Glutamatergic neuron (in vitro differentiated cells): ENCODE measurements at regions not wholly inside any gene's neighbourhood (a gene's known extent, or its start where the extent isn't known, plus 50 kb on each side); places are given as distances from the start of the nearest gene placed in this dataset.

ENCODE experiments used
- DNase-seq: peaks from one replicate; pipeline ENCODE4 v3.0.0; 2022
- H3K27ac Mint-ChIP-seq: one replicate; pipeline ENCODE4 v1.8.0; 2020; ENCODE audit warnings: mild to moderate bottlenecking, mixed read lengths, inconsistent platforms; ENCODE audit not compliant: unreplicated experiment
- H3K27me3 Mint-ChIP-seq: one replicate; pipeline ENCODE4 v1.8.0; 2020; ENCODE audit warnings: mild to moderate bottlenecking, moderate library complexity, mixed read lengths, inconsistent platforms; ENCODE audit not compliant: unreplicated experiment
- H3K36me3 Mint-ChIP-seq: one replicate; pipeline ENCODE4 v1.8.0; 2020; ENCODE audit warnings: mild to moderate bottlenecking, mixed read lengths, inconsistent platforms; ENCODE audit not compliant: unreplicated experiment
- H3K4me1 Mint-ChIP-seq: one replicate; pipeline ENCODE4 v1.8.0; 2020; ENCODE audit warnings: mild to moderate bottlenecking, low read depth, mixed read lengths, inconsistent platforms; ENCODE audit not compliant: unreplicated experiment
- H3K4me3 Mint-ChIP-seq: one replicate; pipeline ENCODE4 v1.8.0; 2020; ENCODE audit warnings: mild to moderate bottlenecking, mixed read lengths, inconsistent platforms; ENCODE audit not compliant: unreplicated experiment
- H3K9me3 Mint-ChIP-seq: one replicate; pipeline ENCODE4 v1.8.0; 2020; ENCODE audit warnings: mild to moderate bottlenecking, moderate library complexity, mixed read lengths, inconsistent platforms; ENCODE audit not compliant: unreplicated experiment
- CTCF ChIP-seq: fragments of 200-600 bp; sonication (generic); IDR thresholded peaks from one replicate; pipeline ENCODE4 v1.5.0; 2021; ENCODE audit not compliant: partially characterized antibody, unreplicated experiment

- H3K4me3 Mint-ChIP-seq, result no peak overlapping the region
- no peaks in the 10 kb centered on the region for H3K36me3 Mint-ChIP-seq
- H3K27ac Mint-ChIP-seq, result no peak overlapping the region
- no peaks in the 10 kb centered on the region for H3K27me3 Mint-ChIP-seq
- TF ChIP-seq CTCF, result no peak
- DNase-seq, result no peak
- H3K4me1 Mint-ChIP-seq, result no peaks in the 10 kb centered on the region
- no peaks in the 10 kb centered on the region for H3K9me3 Mint-ChIP-seq
These were observed 205.1 kb upstream of the CHD1 start for GRCh38 chr5:99133921-99134320.

DNA sequence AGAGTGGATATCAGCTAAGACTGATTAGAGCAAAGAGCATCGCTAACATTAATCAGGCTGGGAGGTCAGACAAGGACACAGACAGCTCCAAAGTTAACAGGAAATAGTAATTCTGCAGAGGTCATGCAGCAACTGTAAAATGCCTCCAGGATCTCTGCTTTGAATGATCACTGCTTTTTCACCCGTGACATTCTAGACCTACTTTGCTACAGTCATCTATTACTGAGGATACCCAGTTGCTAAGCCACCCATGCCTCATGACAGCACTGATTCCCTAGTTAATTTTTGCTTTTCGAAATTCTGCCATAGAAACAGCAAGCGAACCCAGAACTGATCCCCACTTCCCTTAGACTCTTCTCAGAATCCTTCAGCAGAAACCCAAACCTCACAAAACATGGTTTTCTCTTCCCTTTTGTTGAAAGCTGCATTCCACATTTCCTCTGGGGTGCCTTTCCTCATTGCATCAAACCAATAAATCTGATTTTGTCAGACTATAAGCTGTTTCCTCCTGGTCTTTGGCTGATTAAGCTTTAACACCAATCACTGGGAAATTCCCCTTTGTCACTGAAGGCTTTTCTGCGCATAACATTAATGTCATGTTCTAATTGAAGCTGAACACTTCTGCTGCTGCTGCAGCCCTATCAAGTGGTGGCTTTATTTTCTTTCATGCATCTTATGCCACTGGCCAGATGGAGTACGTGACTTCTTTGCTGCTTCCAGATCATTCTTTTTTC is 201.1 kb upstream of the CHD1 start:
- no peaks in the 10 kb centered on the region for H3K36me3 Mint-ChIP-seq
- DNase-seq, result no peak
- no peaks in the 10 kb centered on the region for H3K4me1 Mint-ChIP-seq
- H3K9me3 Mint-ChIP-seq, result no peaks in the 10 kb centered on the region
- TF ChIP-seq CTCF, result no peak
- no peak overlapping the region for H3K27ac Mint-ChIP-seq
- H3K4me3 Mint-ChIP-seq, result no peak overlapping the region
- no peaks in the 10 kb centered on the region for H3K27me3 Mint-ChIP-seq

- no peak for DNase-seq
- no peak overlapping the region for H3K27ac Mint-ChIP-seq
- H3K4me1 Mint-ChIP-seq, result no peaks in the 10 kb centered on the region
- no peak overlapping the region for H3K4me3 Mint-ChIP-seq
- no peak for TF ChIP-seq CTCF
- no peaks in the 10 kb centered on the region for H3K36me3 Mint-ChIP-seq
- H3K9me3 Mint-ChIP-seq, result no peaks in the 10 kb centered on the region
- H3K27me3 Mint-ChIP-seq, result no peaks in the 10 kb centered on the region
These were observed 194.2 kb upstream of the CHD1 start for GRCh38 chr5:99122976-99123375.

DNA sequence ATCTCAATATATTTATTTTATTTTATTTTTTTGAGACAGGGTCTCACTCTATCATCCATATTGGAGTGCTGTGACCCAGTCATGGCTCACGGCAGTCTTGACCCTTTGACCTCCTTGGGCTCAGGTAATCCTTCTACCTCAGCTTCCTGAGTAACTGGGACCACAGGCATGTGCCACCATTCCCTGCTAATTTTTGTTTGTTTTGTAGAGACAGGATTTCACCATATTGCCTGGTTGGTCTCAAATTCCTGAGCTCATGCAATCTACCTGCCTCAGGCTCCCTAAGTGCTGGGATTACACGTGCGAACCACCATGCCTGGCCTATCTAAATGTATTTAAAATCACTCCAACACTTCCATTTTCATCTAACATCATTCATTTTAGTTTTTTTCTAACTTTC is 190.5 kb upstream of the CHD1 start:
- H3K9me3 Mint-ChIP-seq, result no peaks in the 10 kb centered on the region
- no peak for TF ChIP-seq CTCF

DNA sequence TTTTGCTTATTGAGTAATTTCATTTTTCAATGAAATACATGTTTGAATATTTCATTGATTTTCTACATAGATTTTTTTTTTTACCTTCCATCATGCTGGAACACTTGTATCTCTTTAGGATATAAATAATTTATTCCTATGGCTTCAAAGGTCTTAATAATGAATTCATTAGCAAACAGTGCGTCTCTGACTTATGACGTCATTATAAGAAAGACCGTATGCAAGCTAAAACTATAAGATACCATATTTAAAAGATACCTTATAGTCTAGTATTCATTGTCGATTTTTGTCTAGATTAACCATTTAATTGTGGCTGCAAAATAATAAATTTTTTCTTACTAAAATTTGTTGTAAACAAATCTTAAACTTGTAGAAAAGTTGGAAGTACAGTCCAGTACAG is 187.7 kb upstream of the CHD1 start:
- no peak for DNase-seq
- Mint-ChIP-seq H3K9me3 (no peaks in the 10 kb centered on the region), H3K4me3 (no peak overlapping the region), H3K36me3 (no peaks in the 10 kb centered on the region), H3K27ac (no peak overlapping the region), H3K4me1 (no peaks in the 10 kb centered on the region), H3K27me3 (peaks cover 2% of the 10 kb centered on the region)
- TF ChIP-seq CTCF, result no peak

More for the DNA sequence above, 190.5 kb upstream of the CHD1 start:
- Mint-ChIP-seq H3K36me3 (no peaks in the 10 kb centered on the region), H3K27ac (no peak overlapping the region), H3K4me3 (no peak overlapping the region), H3K27me3 (peaks cover 2% of the 10 kb centered on the region), H3K4me1 (no peaks in the 10 kb centered on the region)
- no peak for DNase-seq
